Panc1 (cell line): ENCODE measurements at regions not wholly inside any gene's neighbourhood (a gene's known extent, or its start where the extent isn't known, plus 50 kb on each side); places are given as distances from the start of the nearest gene placed in this dataset.

Source experiments
- POLR2AphosphoS5 ChIP-seq: IDR thresholded peaks from 2 replicates; pipeline ENCODE4 v1.6.1; 2012; ENCODE audit warnings: mild to moderate bottlenecking, low read depth, low read length, moderate library complexity
- SIN3A ChIP-seq: IDR thresholded peaks from 2 replicates; pipeline ENCODE4 v1.6.1; 2012; ENCODE audit warnings: low read depth, mild to moderate bottlenecking, low read length, moderate library complexity, borderline replicate concordance; ENCODE audit not compliant: insufficient read depth
- TF ChIP-seq, protein P1 (sequence below): fragments of 450-650 bp; IDR thresholded peaks from 2 replicates; pipeline ENCODE4 v1.5.1; 2017; ENCODE audit warnings: mild to moderate bottlenecking
- TF ChIP-seq, protein P2 (sequence below), 2 experiments: IDR thresholded peaks; 2 replicates each; pipeline ENCODE4 v1.6.1; 2011 to 2012; ENCODE audit warnings: low read depth in 2 of 2, control low read depth in 1 of 2, low read length in 1 of 2, mild to moderate bottlenecking in 1 of 2, moderate library complexity in 1 of 2; ENCODE audit not compliant: insufficient read depth in 1 of 2

DNA sequence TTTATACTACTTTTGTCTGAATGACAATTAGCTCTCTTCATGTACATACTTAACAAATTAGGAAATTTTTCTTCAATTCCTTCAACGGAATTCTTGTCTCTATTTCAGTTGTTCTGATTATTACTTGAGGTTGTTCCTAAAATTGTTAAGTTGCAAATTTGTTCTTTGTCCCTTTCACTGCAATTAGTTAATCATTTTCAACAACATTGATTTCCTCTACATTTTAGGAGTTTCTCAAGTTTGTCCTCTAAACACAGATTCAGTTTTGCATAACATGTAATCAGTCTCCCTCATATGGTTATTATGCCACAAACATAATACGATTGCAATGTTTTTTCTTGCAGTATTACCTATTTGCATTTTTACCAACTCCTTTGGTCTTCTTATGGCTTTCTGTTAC lies 283.5 kb downstream of the SV2B start:
- TF ChIP-seq, protein P1, sequence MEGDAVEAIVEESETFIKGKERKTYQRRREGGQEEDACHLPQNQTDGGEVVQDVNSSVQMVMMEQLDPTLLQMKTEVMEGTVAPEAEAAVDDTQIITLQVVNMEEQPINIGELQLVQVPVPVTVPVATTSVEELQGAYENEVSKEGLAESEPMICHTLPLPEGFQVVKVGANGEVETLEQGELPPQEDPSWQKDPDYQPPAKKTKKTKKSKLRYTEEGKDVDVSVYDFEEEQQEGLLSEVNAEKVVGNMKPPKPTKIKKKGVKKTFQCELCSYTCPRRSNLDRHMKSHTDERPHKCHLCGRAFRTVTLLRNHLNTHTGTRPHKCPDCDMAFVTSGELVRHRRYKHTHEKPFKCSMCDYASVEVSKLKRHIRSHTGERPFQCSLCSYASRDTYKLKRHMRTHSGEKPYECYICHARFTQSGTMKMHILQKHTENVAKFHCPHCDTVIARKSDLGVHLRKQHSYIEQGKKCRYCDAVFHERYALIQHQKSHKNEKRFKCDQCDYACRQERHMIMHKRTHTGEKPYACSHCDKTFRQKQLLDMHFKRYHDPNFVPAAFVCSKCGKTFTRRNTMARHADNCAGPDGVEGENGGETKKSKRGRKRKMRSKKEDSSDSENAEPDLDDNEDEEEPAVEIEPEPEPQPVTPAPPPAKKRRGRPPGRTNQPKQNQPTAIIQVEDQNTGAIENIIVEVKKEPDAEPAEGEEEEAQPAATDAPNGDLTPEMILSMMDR: no peak
- TF ChIP-seq POLR2AphosphoS5 (no peak), SIN3A (no peak)
- TF ChIP-seq, protein P2, sequence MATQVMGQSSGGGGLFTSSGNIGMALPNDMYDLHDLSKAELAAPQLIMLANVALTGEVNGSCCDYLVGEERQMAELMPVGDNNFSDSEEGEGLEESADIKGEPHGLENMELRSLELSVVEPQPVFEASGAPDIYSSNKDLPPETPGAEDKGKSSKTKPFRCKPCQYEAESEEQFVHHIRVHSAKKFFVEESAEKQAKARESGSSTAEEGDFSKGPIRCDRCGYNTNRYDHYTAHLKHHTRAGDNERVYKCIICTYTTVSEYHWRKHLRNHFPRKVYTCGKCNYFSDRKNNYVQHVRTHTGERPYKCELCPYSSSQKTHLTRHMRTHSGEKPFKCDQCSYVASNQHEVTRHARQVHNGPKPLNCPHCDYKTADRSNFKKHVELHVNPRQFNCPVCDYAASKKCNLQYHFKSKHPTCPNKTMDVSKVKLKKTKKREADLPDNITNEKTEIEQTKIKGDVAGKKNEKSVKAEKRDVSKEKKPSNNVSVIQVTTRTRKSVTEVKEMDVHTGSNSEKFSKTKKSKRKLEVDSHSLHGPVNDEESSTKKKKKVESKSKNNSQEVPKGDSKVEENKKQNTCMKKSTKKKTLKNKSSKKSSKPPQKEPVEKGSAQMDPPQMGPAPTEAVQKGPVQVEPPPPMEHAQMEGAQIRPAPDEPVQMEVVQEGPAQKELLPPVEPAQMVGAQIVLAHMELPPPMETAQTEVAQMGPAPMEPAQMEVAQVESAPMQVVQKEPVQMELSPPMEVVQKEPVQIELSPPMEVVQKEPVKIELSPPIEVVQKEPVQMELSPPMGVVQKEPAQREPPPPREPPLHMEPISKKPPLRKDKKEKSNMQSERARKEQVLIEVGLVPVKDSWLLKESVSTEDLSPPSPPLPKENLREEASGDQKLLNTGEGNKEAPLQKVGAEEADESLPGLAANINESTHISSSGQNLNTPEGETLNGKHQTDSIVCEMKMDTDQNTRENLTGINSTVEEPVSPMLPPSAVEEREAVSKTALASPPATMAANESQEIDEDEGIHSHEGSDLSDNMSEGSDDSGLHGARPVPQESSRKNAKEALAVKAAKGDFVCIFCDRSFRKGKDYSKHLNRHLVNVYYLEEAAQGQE (IDR thresholded peaks at IDR 0.05; ENCODE audit: insufficient read depth in 1 of 2, low read depth in 2 of 2, low read length in 1 of 2): no peak
